RPMI8226 (cell line): ENCODE measurements at regions not wholly inside any gene's neighbourhood (a gene's known extent, or its start where the extent isn't known, plus 50 kb on each side); places are given as distances from the start of the nearest gene placed in this dataset.

Source experiments
- DNase-seq: peaks from one replicate; pipeline ENCODE4 v3.0.0-alpha.2; 2015

DNA sequence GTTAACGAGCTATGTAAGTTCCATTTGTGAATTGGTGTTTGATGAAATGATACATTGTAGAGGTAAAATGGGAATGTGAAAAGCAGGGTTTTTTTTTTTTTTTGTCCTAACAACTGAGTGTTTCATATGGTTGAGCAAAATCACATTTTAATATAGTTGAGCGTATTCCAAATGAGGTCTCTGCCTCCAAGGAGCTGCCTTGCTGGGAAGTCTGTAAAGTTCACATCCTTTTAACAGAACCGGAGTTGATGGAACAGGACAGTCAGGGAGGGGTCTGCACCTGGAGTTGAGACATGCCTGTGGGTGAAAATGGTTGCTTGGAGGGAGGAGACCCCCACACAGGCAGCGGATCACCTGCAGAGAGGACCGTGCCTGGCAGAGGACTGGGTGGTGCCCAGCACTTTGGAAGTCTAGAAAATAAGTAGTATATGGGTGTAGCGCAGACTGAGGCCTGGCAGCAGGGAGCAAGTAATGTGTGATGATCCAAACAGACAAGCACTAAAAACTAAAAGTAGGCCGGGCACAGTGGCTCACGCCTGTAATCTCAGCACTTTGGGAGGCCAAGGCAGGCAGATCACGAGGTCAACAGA, 75.2 kb upstream of the UBAC2 start:
- DNase-seq = no peak

- DNase-seq = no peak
Observed at GRCh38 chr13:99126821-99127220, 73.8 kb upstream of the UBAC2 start.

DNA sequence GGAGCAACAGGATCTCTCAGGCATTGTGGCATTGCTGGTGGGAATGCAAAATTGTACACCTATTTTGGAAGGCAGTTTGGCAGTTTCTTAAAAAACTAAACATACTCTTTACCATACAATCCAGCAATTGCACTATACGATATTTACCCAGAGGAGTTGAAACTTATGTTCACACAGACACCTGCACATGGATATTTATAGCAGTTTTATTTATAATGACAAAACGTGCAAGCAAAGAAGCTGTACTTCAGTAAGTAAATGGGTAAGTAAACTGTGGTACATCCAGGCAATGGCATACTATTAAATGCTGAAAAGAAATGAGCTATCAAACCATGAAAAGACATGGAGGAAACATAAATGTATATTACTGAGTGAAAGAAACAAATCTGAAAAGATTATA, 71.6 kb upstream of the UBAC2 start:
- DNase-seq = no peak

GRCh38 chr13:99129951-99130350, 70.7 kb upstream of the UBAC2 start:
- no peak for DNase-seq

GRCh38 chr13:99131410-99131809, 69.2 kb upstream of the UBAC2 start:
- DNase-seq = no peak

GRCh38 chr13:99132295-99132835, 68.3 kb upstream of the UBAC2 start:
- DNase-seq = no peak

- DNase-seq = no peak
Observed at GRCh38 chr13:99133230-99133629, 67.4 kb upstream of the UBAC2 start.

GRCh38 chr13:99133848-99134247, 66.8 kb upstream of the UBAC2 start:
- DNase-seq = no peak

- DNase-seq = no peak
Observed at GRCh38 chr13:99135591-99135990, 65.1 kb upstream of the UBAC2 start.

- no peak for DNase-seq
Observed at GRCh38 chr13:99136427-99136954, 64.2 kb upstream of the UBAC2 start.

GRCh38 chr13:99140831-99141230, 59.8 kb upstream of the UBAC2 start:
- DNase-seq = no peak

- no peak for DNase-seq
Observed at GRCh38 chr13:99143904-99144303, 56.8 kb upstream of the UBAC2 start.

- DNase-seq = peak; percentile 28
Observed at GRCh38 chr13:99144306-99144705, 56.3 kb upstream of the UBAC2 start.

DNA sequence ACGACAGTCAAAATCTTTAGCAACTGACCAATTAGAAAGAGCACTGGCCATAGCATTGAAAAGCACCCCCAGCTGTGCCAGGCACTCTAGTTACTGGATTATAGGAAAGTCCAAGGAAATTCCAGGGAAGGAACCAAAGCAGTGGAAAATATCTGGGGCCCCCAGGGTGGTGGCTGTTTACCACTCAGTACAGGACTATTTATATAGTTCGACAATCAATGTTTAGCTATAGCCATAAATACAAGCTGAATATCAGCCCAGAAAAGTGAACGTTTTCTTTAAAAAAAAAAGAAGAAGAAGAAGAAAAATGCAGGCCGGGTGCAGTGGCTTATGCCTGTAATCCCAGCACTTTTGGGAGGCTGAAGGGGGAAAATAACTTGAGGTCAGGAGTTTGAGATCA, 55.2 kb upstream of the UBAC2 start:
- no peak for DNase-seq

DNA sequence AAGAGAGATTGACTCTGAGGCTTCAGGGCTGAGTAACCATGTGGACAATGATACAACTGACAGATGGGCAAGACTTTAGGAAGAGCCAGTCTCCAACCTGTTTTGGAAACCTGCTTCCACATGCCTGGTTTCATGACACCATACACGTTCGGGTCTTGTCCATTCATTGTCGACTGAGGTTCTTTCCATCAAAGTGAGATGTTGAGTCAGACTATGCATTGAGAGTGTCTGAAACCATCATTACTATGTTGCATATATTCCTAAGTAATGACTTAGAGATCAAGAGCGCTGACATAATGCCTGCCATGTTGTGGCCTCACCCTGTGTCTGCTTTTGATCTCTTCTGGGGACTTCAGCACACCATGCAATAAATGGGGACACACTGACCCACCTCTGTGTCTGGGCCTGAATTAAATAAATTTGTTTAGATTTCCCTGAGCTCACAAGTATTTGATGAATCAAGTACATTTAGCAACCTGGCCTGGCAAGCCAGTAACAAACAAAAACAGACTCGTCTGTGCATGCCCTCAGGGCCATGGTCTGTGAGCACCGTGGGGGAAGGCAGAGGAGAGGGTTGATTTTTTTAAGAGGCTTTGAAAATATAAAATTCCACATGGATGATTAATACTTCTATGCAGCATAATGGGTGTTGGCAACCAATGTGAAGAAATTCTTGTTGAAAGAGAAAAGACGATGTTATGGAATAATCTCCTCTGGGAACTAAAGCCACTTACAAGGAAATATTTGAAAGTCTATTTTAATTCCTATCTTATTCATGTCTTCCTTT, 49.9 kb upstream of the UBAC2 start:
- DNase-seq = no peak
